Stimulated activated CD8-positive, alpha-beta memory T cell treated with anti-CD3 and anti-CD28 coated beads, Interleukin-12 subunit alpha, Interleukin-12 subunit beta, amount 100 ng/mL, for 4 hours (primary cell): ENCODE measurements at regions not wholly inside any gene's neighbourhood (a gene's known extent, or its start where the extent isn't known, plus 50 kb on each side); places are given as distances from the start of the nearest gene placed in this dataset.
"Not testable (repeated sequence)": the region's sequence is repeated elsewhere in the genome, so short reads cannot be mapped to it uniquely, and the experiment has no call there.

Experiments
- DNase-seq: peaks from one replicate; pipeline ENCODE4 v3.0.0-alpha.2; 2020; ENCODE audit warnings: low read depth

DNA sequence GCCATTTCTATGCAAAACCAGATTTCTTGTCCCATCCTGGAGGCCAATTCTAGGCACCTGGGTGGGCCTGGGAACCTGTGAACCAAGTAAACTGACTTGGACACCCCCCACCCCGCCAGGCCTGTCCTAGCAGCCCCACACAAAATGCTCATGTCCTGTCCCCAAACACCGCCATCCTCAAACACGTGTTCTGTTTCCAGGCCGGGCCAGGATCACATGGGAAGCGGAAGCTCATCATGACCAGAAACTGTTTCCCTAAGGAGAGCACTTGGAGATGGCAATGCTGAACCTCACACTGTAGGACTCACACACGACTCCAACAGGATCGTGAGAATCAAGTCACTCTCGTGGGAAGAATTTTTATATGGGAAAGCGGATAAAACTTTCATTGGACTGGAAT, 78.7 kb upstream of the DRD5 start:
- DNase-seq, result not testable (repeated sequence)

DNA sequence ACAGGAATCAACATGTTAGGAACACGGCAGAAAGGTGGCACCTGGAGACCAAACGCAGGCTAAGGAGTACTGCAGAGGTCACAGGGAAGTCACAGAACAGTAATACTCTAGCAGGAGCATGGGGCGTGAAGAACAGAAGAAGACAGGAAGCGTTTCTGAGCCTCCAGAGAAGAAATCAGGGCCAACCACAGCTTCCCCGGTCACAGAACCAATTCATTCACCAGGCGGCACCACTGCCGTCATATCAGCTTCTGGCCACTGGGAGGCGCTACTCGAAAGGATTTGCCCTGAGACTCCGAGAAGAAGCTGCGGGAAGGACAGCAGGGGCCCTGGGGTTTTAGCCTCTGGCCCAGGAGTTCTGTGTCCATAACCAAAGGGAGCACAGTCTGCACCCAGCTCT, 78.0 kb upstream of the DRD5 start:
- no peak for DNase-seq

DNA sequence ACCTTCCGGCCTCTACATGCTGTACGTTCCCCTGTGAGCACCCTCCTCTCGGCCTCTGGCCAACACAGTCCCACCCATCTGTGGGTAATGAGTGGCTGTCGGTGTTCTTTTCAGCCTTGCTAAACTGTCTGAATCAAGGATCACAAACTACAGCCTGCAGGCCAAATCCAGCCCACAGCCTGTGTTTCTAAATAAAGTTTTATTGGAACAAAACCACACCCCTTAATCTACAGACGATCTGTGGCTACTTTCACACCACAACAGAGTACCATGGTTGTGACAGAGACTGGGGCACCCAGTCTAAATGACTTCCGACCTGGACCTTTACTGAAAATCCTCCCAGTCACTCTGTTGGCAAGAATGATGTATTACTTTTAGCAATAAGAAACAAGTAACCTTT, 77.3 kb upstream of the DRD5 start:
- DNase-seq, result not testable (repeated sequence)

DNA sequence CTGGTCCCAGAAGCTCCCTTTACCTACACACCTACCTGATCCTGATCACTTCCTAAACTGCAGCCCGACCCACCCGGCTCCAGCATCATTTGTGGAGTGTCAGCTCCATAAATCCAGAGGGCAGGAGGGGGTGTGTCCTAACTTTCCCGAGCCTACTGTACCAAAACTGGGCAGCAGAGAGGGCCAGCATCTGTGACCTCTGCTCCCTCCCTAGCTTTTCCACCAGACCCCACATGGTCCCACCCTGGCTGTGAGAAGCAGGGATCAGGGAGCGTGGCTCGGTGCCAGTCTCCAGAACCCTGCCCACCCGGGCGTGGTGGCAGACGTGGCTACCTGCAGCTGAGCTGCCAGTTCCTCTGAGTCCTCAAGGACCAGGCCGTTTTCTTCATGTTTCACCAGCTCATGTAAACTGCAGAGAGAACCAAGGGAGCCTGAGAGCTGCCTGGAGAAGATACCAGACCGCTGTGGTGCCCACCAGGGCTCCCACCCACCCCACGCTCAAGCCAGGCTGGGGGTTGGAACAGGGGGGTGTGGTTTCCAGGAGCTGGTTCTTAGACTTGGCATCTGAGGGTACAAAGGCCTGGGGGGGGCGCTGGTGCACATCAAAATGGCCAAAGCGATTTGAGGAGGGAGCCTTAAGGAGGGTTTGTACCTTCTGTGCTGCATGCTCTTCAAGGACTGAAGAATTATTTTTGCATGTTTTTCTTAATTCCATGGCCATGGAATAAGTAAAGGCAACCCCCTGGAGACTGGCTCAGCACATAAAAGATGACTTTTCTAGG, 76.7 kb upstream of the DRD5 start:
- no peak for DNase-seq

DNA sequence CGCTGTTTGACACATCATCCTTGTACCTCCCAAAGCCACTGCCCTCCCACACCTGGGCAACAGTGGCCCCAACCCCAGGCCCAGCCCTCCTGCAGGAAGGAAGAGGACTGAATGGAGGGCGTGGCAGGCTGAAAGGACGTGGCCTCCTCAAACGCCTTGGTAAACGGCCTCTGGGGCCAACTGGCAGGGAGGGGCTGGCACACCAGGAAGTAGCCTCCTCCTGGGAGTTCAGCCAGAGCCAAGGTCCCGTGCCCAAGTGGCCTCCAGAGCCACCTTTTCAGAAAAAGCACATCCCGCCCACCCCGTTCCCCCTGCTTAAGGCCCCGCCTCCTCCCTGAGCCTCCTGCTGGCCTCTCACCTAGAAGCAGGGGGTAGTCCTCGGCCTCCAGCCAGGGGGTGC, 74.2 kb upstream of the DRD5 start:
- not testable (repeated sequence) for DNase-seq

DNA sequence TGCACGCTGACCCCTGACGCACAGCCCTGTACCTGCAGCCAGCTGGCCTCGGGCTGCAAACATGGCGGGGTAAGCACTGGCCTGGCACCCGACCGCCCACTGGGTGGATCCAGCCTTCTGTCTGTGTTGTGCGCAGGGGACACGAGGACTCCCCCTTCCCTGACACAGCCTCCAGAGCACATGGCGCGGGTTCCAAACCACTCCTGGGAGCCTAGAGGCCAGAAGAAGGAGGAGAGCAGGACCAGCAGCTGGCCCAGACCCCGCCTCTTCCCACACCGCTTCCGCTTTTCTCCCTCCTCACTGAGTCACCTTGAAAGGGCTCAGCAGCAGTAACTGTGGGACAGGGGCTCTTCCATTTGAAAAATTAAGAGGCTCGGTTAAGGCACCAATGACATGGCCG, 73.5 kb upstream of the DRD5 start:
- DNase-seq, result not testable (repeated sequence)

DNA sequence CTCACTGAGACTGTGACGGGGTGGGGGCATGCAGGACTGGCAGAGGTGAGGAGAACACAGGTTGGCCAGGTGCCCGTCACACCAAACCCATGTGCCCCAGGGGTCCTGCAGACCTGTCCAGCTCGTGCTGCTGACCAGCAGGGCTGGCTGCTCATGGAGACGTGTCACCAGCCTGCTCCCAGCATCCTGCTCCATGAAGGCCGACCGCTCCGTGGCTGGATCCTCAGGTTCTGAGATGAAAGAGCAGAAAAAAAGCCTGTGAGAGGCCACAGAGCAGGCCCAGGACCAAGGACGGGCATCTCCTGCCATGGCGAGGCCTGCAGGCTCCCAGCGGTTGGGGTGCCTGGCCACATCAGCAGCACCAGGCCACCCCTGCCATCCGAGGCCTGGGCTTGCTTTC, 71.7 kb upstream of the DRD5 start:
- no peak for DNase-seq

DNA sequence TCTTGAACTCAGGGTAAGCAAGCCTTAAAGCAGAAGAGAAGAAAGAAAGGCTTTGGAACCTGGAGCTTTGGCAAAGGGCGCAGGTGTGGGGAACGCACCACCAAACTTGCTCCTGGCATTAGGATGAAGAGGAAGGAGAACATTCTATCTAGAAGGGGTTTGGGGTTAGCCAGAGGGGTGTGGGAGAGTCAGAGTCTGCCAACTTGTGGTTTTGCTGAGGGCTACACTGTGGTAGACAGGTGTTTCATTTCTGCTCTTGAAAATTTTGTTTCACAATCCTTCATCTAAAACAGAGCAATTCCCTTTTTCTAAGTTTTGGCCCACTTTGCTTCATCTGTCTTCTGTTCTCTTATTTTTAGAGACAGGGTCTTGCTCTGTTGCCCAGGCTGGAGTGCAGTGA, 66.2 kb upstream of the DRD5 start:
- not testable (repeated sequence) for DNase-seq

DNA sequence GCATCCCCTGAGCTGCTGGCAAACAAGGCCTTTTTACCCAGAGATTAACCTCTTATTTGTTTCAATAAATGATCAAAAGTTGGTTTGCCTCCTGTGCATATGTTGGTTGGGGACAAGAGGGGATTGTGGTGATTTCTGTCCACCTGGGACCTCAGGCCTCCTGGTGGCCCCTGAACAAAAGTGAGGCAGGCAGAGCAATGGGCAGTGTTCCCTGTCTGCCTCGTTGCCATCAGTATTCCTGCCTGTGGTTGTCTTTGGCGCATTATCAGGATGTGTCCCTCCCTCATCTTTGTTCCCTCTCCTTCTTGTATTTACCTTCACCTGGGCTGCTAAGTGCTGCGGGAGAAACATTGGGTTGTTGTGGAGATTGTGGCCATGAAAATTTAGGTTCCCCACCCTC, 65.3 kb upstream of the DRD5 start:
- no peak for DNase-seq

DNA sequence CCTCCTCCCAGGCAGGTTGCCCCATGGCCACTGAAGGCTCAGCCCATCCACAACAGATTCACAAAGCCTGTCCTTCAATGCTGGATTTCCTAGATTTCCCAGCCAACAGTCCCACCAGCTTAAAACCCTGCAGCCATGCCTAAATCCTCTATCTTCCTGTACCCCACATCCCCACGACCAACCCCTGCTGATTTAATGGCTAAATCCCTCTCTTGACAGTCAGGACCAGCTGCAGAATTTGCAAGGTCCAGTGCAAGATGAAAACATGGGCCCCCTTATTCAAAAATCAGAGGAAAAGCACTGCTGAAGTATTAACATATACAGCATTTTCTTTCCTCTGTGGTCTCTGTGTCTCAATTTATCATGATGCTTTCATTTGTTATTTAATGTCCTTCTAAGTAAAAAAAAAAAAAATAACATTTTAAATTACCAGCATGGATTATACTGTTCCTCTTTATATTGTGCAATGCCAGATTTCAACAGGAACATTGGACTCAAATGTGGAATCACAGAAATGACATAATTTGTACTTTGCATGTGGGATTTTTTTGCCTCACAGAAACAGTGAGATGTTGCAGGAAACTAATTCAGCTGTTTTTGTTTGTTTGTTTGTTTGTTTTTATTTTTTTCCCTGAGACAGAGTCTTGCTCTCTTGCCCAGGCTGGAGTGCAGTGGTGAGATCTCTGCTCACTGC, 63.0 kb upstream of the DRD5 start:
- DNase-seq, result not testable (repeated sequence)

DNA sequence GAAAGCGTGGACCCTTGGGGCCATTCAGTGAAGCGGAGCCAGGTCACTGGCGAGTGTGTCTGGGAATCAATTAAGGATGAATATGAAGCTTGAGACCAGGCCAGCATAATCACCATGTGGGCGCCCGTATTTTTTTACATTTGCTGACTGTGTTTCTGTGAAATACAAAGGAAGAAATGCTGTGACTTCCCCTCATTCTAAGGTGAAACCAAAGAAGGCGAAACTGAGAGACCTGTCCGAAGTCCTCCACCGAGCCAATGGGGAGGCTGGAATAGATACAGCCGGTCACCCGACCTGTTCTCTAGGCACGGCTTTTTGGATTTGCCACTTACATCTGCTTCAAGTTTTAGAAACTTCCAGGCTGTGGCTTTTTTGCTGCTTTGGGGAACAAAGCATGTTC, 59.3 kb upstream of the DRD5 start:
- not testable (repeated sequence) for DNase-seq
